ENCODE measurements at regions not wholly inside any gene's neighbourhood (a gene's known extent, or its start where the extent isn't known, plus 50 kb on each side); places are given as distances from the start of the nearest gene placed in this dataset.
"Not testable (repeated sequence)": the region's sequence is repeated elsewhere in the genome, so short reads cannot be mapped to it uniquely, and the experiment has no call there.

- CTCF ChIA-PET: interaction anchor here (0.7 kb wide), 1 partner anchor 12 kb away, joined by 3 read pairs; no protein-coding TSS in a partner anchor
- TF ChIP-seq L3MBTL2 (conservative IDR thresholded peaks at IDR 0.05) (no peak), BHLHE40 (IDR thresholded peaks at IDR 0.05; ENCODE audit: borderline replicate concordance) (no peak), FOXA1 (IDR thresholded peaks at IDR 0.05) (no peak), ZNF384 (IDR thresholded peaks at IDR 0.05) (no peak), SUZ12 (IDR thresholded peaks at IDR 0.05) (no peak), CTBP1 (IDR thresholded peaks at IDR 0.05; ENCODE audit: borderline replicate concordance) (no peak), NFRKB (IDR thresholded peaks at IDR 0.05) (no peak), FOXM1 (IDR thresholded peaks at IDR 0.05; ENCODE audit: borderline replicate concordance) (no peak), HDGF (IDR thresholded peaks at IDR 0.05; ENCODE audit: borderline replicate concordance) (no peak), FOXK2 (IDR thresholded peaks at IDR 0.05) (no peak), LEF1 (IDR thresholded peaks at IDR 0.05; ENCODE audit: borderline replicate concordance) (no peak), TARDBP (IDR thresholded peaks at IDR 0.05) (no peak), SP1 (IDR thresholded peaks at IDR 0.05) (no peak), ELF4 (IDR thresholded peaks at IDR 0.05) (no peak), ARNT (IDR thresholded peaks at IDR 0.05) (no peak)
- TF ChIP-seq, protein P1, sequence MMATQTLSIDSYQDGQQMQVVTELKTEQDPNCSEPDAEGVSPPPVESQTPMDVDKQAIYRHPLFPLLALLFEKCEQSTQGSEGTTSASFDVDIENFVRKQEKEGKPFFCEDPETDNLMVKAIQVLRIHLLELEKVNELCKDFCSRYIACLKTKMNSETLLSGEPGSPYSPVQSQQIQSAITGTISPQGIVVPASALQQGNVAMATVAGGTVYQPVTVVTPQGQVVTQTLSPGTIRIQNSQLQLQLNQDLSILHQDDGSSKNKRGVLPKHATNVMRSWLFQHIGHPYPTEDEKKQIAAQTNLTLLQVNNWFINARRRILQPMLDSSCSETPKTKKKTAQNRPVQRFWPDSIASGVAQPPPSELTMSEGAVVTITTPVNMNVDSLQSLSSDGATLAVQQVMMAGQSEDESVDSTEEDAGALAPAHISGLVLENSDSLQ (IDR thresholded peaks at IDR 0.05): no peak
- POLR2A ChIA-PET: no interaction called here
- DNase-seq (ENCODE audit: extremely low spot score): no peak
Observed at GRCh38 chr4:187692626-187693025, 302.9 kb upstream of the ZFP42 start.

GRCh38 chr4:187695531-187695930 lies 300.0 kb upstream of the ZFP42 start:
- CTCF ChIA-PET; POLR2A ChIA-PET; DNase-seq (ENCODE audit: extremely low spot score): not testable (repeated sequence)

DNA sequence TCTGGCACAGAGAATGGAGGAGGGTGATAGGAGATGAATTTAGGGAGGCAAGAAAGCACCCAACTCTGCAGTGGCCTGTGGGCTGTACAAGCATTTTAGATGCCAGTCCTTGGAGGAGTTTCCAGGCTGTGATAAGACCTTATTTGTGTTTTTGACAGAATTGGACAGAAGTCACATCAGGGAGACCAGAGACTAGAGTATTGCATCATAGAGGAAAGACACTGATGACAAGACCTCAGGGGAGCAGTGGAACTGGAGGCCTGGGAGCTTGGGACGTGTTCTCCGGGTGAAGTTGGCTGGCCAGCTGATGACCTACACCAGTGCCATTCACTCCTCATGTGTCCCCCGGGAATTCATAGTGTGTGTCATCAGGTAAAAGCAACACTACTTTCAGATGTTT lies 284.0 kb upstream of the ZFP42 start:
- no peak for TF ChIP-seq CTBP1 (IDR thresholded peaks at IDR 0.05; ENCODE audit: borderline replicate concordance)
- no peak for TF ChIP-seq FOXK2 (IDR thresholded peaks at IDR 0.05)
- TF ChIP-seq, protein P1 (IDR thresholded peaks at IDR 0.05): no peak
- TF ChIP-seq BHLHE40 (IDR thresholded peaks at IDR 0.05; ENCODE audit: borderline replicate concordance): no peak
- TF ChIP-seq NFRKB (IDR thresholded peaks at IDR 0.05): no peak
- TF ChIP-seq FOXA1 (IDR thresholded peaks at IDR 0.05): no peak
- TF ChIP-seq ARNT (IDR thresholded peaks at IDR 0.05): no peak
- TF ChIP-seq LEF1 (IDR thresholded peaks at IDR 0.05; ENCODE audit: borderline replicate concordance): no peak
- no peak for TF ChIP-seq ZNF384 (IDR thresholded peaks at IDR 0.05)
- no peak for TF ChIP-seq SP1 (IDR thresholded peaks at IDR 0.05)
- TF ChIP-seq FOXM1 (IDR thresholded peaks at IDR 0.05; ENCODE audit: borderline replicate concordance): no peak
- no peak for TF ChIP-seq HDGF (IDR thresholded peaks at IDR 0.05; ENCODE audit: borderline replicate concordance)
- no peak for TF ChIP-seq ELF4 (IDR thresholded peaks at IDR 0.05)
- no peak for TF ChIP-seq SUZ12 (IDR thresholded peaks at IDR 0.05)
- TF ChIP-seq L3MBTL2 (conservative IDR thresholded peaks at IDR 0.05): no peak
- TF ChIP-seq TARDBP (IDR thresholded peaks at IDR 0.05): no peak
- no peak for DNase-seq (ENCODE audit: extremely low spot score)
- ChIA-PET CTCF (interaction anchor here (0.6 kb wide), 1 partner anchor 590 kb away, joined by 3 read pairs; no protein-coding TSS in a partner anchor), POLR2A (no interaction called here)

DNA sequence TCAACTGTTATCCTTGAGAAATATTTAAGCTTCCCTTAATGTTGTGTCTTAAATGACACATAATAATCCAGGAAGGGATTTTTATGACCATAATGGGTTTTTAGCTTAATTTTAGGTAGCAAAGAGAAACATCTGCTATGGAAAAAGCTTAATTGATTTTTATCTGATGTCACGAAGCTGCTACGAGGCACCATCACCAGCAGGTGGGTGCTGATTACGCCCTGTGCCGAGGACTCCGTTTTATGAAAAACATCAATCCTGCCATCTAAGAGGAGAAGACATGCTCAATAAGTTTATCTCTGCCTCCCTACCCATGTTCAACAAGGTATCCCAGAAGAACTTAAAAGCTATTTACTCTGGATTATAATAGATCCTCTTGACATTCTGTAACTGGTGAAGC lies 280.6 kb upstream of the ZFP42 start:
- ChIA-PET CTCF (no interaction called here), POLR2A (no interaction called here)
- DNase-seq (ENCODE audit: extremely low spot score): no peak
- no peak for TF ChIP-seq LEF1 (IDR thresholded peaks at IDR 0.05; ENCODE audit: borderline replicate concordance)
- no peak for TF ChIP-seq ARNT (IDR thresholded peaks at IDR 0.05)
- TF ChIP-seq ZNF384 (IDR thresholded peaks at IDR 0.05): no peak
- TF ChIP-seq FOXA1 (IDR thresholded peaks at IDR 0.05): no peak
- TF ChIP-seq SUZ12 (IDR thresholded peaks at IDR 0.05): no peak
- no peak for TF ChIP-seq L3MBTL2 (conservative IDR thresholded peaks at IDR 0.05)
- no peak for TF ChIP-seq NFRKB (IDR thresholded peaks at IDR 0.05)
- no peak for TF ChIP-seq BHLHE40 (IDR thresholded peaks at IDR 0.05; ENCODE audit: borderline replicate concordance)
- TF ChIP-seq SP1 (IDR thresholded peaks at IDR 0.05): no peak
- TF ChIP-seq FOXM1 (IDR thresholded peaks at IDR 0.05; ENCODE audit: borderline replicate concordance): no peak
- TF ChIP-seq ELF4 (IDR thresholded peaks at IDR 0.05): no peak
- no peak for TF ChIP-seq CTBP1 (IDR thresholded peaks at IDR 0.05; ENCODE audit: borderline replicate concordance)

- CTCF ChIA-PET: no interaction called here
- no peak for DNase-seq (ENCODE audit: extremely low spot score)
- POLR2A ChIA-PET: no interaction called here
- TF ChIP-seq FOXK2 (IDR thresholded peaks at IDR 0.05) (no peak), FOXM1 (IDR thresholded peaks at IDR 0.05; ENCODE audit: borderline replicate concordance) (no peak), CTBP1 (IDR thresholded peaks at IDR 0.05; ENCODE audit: borderline replicate concordance) (no peak), LEF1 (IDR thresholded peaks at IDR 0.05; ENCODE audit: borderline replicate concordance) (no peak), SUZ12 (IDR thresholded peaks at IDR 0.05) (no peak), ARNT (IDR thresholded peaks at IDR 0.05) (no peak), NFRKB (IDR thresholded peaks at IDR 0.05) (no peak), BHLHE40 (IDR thresholded peaks at IDR 0.05; ENCODE audit: borderline replicate concordance) (no peak), L3MBTL2 (conservative IDR thresholded peaks at IDR 0.05) (no peak), ELF4 (IDR thresholded peaks at IDR 0.05) (no peak), TARDBP (IDR thresholded peaks at IDR 0.05) (no peak), HDGF (IDR thresholded peaks at IDR 0.05; ENCODE audit: borderline replicate concordance) (no peak), FOXA1 (IDR thresholded peaks at IDR 0.05) (no peak), ZNF384 (IDR thresholded peaks at IDR 0.05) (no peak), SP1 (IDR thresholded peaks at IDR 0.05) (no peak)
- TF ChIP-seq, protein P1 (IDR thresholded peaks at IDR 0.05): no peak
Observed at GRCh38 chr4:187715466-187715865, 280.1 kb upstream of the ZFP42 start.

GRCh38 chr4:187724456-187724855 lies 271.1 kb upstream of the ZFP42 start:
- DNase-seq (ENCODE audit: extremely low spot score): no peak
- ChIA-PET CTCF (no interaction called here), POLR2A (no interaction called here)
- TF ChIP-seq, protein P1 (IDR thresholded peaks at IDR 0.05): no peak
- TF ChIP-seq NFRKB (IDR thresholded peaks at IDR 0.05) (no peak), BHLHE40 (IDR thresholded peaks at IDR 0.05; ENCODE audit: borderline replicate concordance) (no peak), CTBP1 (IDR thresholded peaks at IDR 0.05; ENCODE audit: borderline replicate concordance) (no peak), L3MBTL2 (conservative IDR thresholded peaks at IDR 0.05) (no peak), FOXK2 (IDR thresholded peaks at IDR 0.05) (no peak), FOXM1 (IDR thresholded peaks at IDR 0.05; ENCODE audit: borderline replicate concordance) (no peak), ARNT (IDR thresholded peaks at IDR 0.05) (no peak), HDGF (IDR thresholded peaks at IDR 0.05; ENCODE audit: borderline replicate concordance) (no peak), SUZ12 (IDR thresholded peaks at IDR 0.05) (no peak), SP1 (IDR thresholded peaks at IDR 0.05) (no peak), ZNF384 (IDR thresholded peaks at IDR 0.05) (no peak), LEF1 (IDR thresholded peaks at IDR 0.05; ENCODE audit: borderline replicate concordance) (no peak), ELF4 (IDR thresholded peaks at IDR 0.05) (no peak), FOXA1 (IDR thresholded peaks at IDR 0.05) (no peak), TARDBP (IDR thresholded peaks at IDR 0.05) (no peak)
